LNCaP clone FGC (cell line): ENCODE measurements at regions not wholly inside any gene's neighbourhood (a gene's known extent, or its start where the extent isn't known, plus 50 kb on each side); places are given as distances from the start of the nearest gene placed in this dataset.

Experiments used
- DNase-seq: peaks from one replicate; pipeline ENCODE4 v3.0.0-alpha.2; 2011; ENCODE audit warnings: low read depth
- H3K4me3 ChIP-seq: 2 replicates; pipeline ENCODE4 v1.5.1; 2011; ENCODE audit warnings: mild to moderate bottlenecking, low read depth, low read length, control low read depth
- TF ChIP-seq, protein P1 (sequence below): IDR thresholded peaks from 2 replicates; pipeline ENCODE4 v1.5.1; 2012; ENCODE audit warnings: mild to moderate bottlenecking; ENCODE audit not compliant: control insufficient read depth, insufficient read depth; ENCODE audit errors: extremely low read depth

GRCh38 chr1:209455145-209455544, 128.4 kb upstream of the CAMK1G start:
- H3K4me3 ChIP-seq = no peak overlapping the region
- TF ChIP-seq, protein P1, sequence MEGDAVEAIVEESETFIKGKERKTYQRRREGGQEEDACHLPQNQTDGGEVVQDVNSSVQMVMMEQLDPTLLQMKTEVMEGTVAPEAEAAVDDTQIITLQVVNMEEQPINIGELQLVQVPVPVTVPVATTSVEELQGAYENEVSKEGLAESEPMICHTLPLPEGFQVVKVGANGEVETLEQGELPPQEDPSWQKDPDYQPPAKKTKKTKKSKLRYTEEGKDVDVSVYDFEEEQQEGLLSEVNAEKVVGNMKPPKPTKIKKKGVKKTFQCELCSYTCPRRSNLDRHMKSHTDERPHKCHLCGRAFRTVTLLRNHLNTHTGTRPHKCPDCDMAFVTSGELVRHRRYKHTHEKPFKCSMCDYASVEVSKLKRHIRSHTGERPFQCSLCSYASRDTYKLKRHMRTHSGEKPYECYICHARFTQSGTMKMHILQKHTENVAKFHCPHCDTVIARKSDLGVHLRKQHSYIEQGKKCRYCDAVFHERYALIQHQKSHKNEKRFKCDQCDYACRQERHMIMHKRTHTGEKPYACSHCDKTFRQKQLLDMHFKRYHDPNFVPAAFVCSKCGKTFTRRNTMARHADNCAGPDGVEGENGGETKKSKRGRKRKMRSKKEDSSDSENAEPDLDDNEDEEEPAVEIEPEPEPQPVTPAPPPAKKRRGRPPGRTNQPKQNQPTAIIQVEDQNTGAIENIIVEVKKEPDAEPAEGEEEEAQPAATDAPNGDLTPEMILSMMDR = no peak

DNA sequence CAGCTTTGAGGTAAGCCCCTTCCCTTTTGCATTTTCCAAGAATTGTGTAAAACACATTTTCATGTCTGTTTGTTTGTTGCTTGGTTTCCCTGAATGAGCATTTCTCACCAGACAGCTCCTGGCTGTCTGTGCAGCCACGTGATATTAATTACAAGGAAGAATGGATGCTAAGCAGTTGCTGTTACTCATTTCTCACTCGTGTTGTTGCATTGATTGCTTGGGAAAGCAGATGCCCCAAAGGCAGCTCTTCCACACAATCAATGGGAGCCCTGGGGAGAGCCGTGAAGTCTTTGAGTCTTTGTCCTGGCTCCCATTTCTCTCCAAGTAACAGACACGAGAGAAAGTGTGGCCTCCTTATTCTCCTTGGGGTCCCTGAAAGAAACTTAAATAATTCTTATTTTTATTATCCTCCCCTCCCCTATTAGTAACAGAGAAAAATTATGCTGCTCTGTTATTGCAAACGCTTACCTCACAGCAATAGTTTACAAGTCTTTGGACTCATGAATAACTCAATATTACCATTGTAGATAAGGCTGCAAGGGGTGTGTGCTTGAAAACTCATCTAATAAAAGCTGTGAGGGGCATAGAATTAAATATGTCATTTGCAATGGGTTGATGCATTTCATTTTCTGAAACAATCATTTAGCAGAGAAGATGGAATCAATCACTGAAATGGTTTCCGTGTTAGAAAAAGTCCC, 127.7 kb upstream of the CAMK1G start:
- no peak overlapping the region for H3K4me3 ChIP-seq
- TF ChIP-seq, protein P1 = no peak
- DNase-seq = no peak

More at GRCh38 chr1:209455145-209455544, 128.4 kb upstream of the CAMK1G start:
- DNase-seq = no peak

- TF ChIP-seq, protein P1 = no peak
- no peak overlapping the region for H3K4me3 ChIP-seq
- DNase-seq = no peak
Observed at GRCh38 chr1:209456878-209457277, 126.6 kb upstream of the CAMK1G start.

DNA sequence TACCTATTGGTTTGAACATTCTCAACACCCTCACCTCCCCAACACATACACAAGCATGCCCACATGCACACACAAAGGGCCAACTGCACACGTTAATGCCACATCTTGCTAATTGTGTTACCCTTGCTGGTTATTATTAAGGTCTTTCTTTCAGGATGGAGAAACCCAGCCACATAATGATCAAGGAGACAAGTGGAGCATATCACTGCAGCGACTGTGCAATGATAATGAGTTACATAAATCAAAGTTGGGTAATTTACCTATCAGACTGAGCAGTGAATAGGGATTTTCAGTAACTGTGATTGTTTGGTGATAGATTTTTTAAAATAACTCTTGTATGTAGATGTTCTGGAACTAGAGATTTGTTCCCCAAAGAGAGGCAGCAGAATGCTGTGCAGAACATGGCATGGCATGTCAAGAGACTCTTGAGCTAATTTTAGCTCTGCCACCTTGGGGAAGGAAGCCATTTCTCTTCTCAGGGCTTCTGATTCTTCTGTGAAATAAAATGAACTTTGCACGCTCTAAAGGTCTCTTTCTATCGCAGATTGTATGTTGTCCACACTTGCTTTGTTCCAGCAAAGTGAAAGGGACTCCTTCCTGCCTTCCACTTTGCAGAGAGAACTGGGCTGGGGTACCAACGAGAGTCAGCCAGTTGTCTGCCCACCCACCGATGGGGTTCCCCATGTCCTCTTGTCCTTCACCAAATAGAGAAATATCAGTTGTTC, 126.0 kb upstream of the CAMK1G start:
- TF ChIP-seq, protein P1 = no peak
- DNase-seq = no peak
- H3K4me3 ChIP-seq = no peak overlapping the region

- DNase-seq = no peak
- H3K4me3 ChIP-seq = no peak overlapping the region
- TF ChIP-seq, protein P1 = no peak
Observed at GRCh38 chr1:209458921-209459320, 124.6 kb upstream of the CAMK1G start.

- no peak overlapping the region for H3K4me3 ChIP-seq
- TF ChIP-seq, protein P1 = no peak
- DNase-seq = no peak
Observed at GRCh38 chr1:209461168-209461567, 122.3 kb upstream of the CAMK1G start.
